ENCODE measurements at regions not wholly inside any gene's neighbourhood (a gene's known extent, or its start where the extent isn't known, plus 50 kb on each side); places are given as distances from the start of the nearest gene placed in this dataset.

- H3K4me2 ChIP-seq (ENCODE audit: low read depth, low read length): no peak overlapping the region
- H3K79me1 ChIP-seq (ENCODE audit: low read depth in 1 of 2, low read length in 2 of 2): no peaks in the 10 kb centered on the region
- no peak overlapping the region for H2BK120ac ChIP-seq (ENCODE audit: low read depth, low read length)
- no peaks in the 10 kb centered on the region for H3K4me1 ChIP-seq (ENCODE audit: control insufficient read depth, insufficient read depth, low read length)
- H3K27ac ChIP-seq (ENCODE audit: insufficient read depth, low read length): no peak overlapping the region
- H3K18ac ChIP-seq (ENCODE audit: low read depth, low read length): no peak overlapping the region
- H3K14ac ChIP-seq (replicated peaks; ENCODE audit: low read depth, low read length): no peak overlapping the region
- H3K4ac ChIP-seq (ENCODE audit: low read depth, low read length): no peak overlapping the region
- H3K36me3 ChIP-seq (ENCODE audit: control insufficient read depth, insufficient read depth, low read length): no peaks in the 10 kb centered on the region
- no peak overlapping the region for H4K8ac ChIP-seq (ENCODE audit: low read depth in 2 of 2, low read length in 2 of 2)
- no peak overlapping the region for H2BK15ac ChIP-seq (ENCODE audit: low read depth, low read length)
- dilution Hi-C loops (cut with HindIII; ENCODE audit: low sequenced_read_pairs, unreplicated experiment): no loop called here
- no TSS peak for BruUV-seq (replicated peaks)
- no peak overlapping the region for H2AK9ac ChIP-seq (replicated peaks; ENCODE audit: low read depth, low read length, poor library complexity)
- no peak overlapping the region for H2BK20ac ChIP-seq (ENCODE audit: low read depth, low read length)
- H4K91ac ChIP-seq (ENCODE audit: insufficient read depth, low read depth, low read length): no peak overlapping the region
- no peaks in the 10 kb centered on the region for H3K9me1 ChIP-seq (ENCODE audit: insufficient read depth, low read length)
- H4K5ac ChIP-seq (ENCODE audit: low read depth, low read length): no peak overlapping the region
- ChIA-PET CTCF (no interaction called here), POLR2A (ENCODE audit: unreplicated experiment) (no interaction called here)
- no peaks in the 10 kb centered on the region for H4K20me1 ChIP-seq (ENCODE audit: insufficient read depth, low read length)
- H2AFZ ChIP-seq (replicated peaks; ENCODE audit: low read length, poor library complexity): no peak overlapping the region
- no peaks in the 10 kb centered on the region for H3K27me3 ChIP-seq (ENCODE audit: control insufficient read depth, insufficient read depth, low read length)
- in situ Hi-C loops (cut with MboI; ENCODE audit: low sequenced_read_pairs): no loop called here
- no peak overlapping the region for H3K4me3 ChIP-seq (ENCODE audit: insufficient read depth, low read depth, low read length)
- TF ChIP-seq, protein P1, sequence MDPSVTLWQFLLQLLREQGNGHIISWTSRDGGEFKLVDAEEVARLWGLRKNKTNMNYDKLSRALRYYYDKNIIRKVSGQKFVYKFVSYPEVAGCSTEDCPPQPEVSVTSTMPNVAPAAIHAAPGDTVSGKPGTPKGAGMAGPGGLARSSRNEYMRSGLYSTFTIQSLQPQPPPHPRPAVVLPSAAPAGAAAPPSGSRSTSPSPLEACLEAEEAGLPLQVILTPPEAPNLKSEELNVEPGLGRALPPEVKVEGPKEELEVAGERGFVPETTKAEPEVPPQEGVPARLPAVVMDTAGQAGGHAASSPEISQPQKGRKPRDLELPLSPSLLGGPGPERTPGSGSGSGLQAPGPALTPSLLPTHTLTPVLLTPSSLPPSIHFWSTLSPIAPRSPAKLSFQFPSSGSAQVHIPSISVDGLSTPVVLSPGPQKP (IDR thresholded peaks at IDR 0.05; ENCODE audit: borderline replicate concordance, low read depth, low read length): no peak
- 0 out of 2 replicates have a peak, but pooled peaks have one; percentile 6 for TF ChIP-seq MAFK (IDR thresholded peaks at IDR 0.05; ENCODE audit: low read depth, low read length)
- no peak for DNase-seq
- no peak overlapping the region for H3K56ac ChIP-seq (ENCODE audit: extremely low read depth, insufficient read depth, low read length)
- H2AK5ac ChIP-seq (ENCODE audit: low read depth, low read length): no peak overlapping the region
- H3K9ac ChIP-seq (ENCODE audit: low read depth, low read length): no peak overlapping the region
- intact Hi-C loops (cut with micrococcal nuclease): no loop called here
- no peaks in the 10 kb centered on the region for H3K9me3 ChIP-seq (ENCODE audit: control insufficient read depth, insufficient read depth, low read length)
- ATAC-seq (ENCODE audit: low read depth): no peak
- H3K23ac ChIP-seq (ENCODE audit: low read depth, low read length): no peak overlapping the region
- no peak overlapping the region for H2BK5ac ChIP-seq (ENCODE audit: low read depth, low read length, poor library complexity, severe bottlenecking)
- no CpG with 5 or more reads among the region's 1 CpG for WGBS, 2 experiments (ENCODE audit: extremely low coverage in 2 of 2, insufficient read length in 1 of 2)
These were observed 743.0 kb upstream of the NUDT12 start for GRCh38 chr5:104305602-104306001.

Data from IMR-90 (cell line).